Heart left ventricle (tissue), 16 donors: ENCODE measurements at regions not wholly inside any gene's neighbourhood (a gene's known extent, or its start where the extent isn't known, plus 50 kb on each side); places are given as distances from the start of the nearest gene placed in this dataset.

Source experiments
- ATAC-seq, 4 donors: fragments of 200-7000 bp; cut with Tn5 transposase; one replicate each; pipeline ENCODE4 v1.9.1; 2020 to 2022; ENCODE audit warnings: moderate library complexity in 4 of 4, mild to moderate bottlenecking in 3 of 4, moderate number of reproducible peaks in 1 of 4
- DNase-seq, 5 donors: peaks; one replicate each; pipeline ENCODE4 v3.0.0-alpha.2; 2020
- H3K27ac ChIP-seq, 12 donors: fragments of 200-600 bp; sonication (generic) in 4 of 12; one replicate each; pipeline versions ENCODE4 v1.5.0 to v1.8.0; 2016 to 2022; ENCODE audit warnings: mild to moderate bottlenecking in 2 of 12
- H3K27me3 ChIP-seq, 9 donors: fragments of 200-600 bp; sonication (generic) in 2 of 9; one replicate each; pipeline versions ENCODE4 v1.5.1 to v1.8.0; 2016 to 2022; ENCODE audit warnings: mild to moderate bottlenecking in 3 of 9
- H3K36me3 ChIP-seq, 9 donors: fragments of 200-600 bp; sonication (generic) in 2 of 9; one replicate each; pipeline versions ENCODE4 v1.5.0 to v1.8.0; 2018 to 2022; ENCODE audit warnings: mild to moderate bottlenecking in 2 of 9
- H3K4me1 ChIP-seq, 12 donors: fragments of 200-600 bp; sonication (generic) in 4 of 12; one replicate each; pipeline versions ENCODE4 v1.5.0 to v1.8.0; 2016 to 2022; ENCODE audit warnings: mild to moderate bottlenecking in 3 of 12
- H3K4me3 ChIP-seq, 12 donors: fragments of 200-600 bp; sonication (generic) in 4 of 12; one replicate each; pipeline versions ENCODE4 v1.5.0 to v1.8.0; 2017 to 2022; ENCODE audit warnings: mild to moderate bottlenecking in 9 of 12, moderate library complexity in 4 of 12
- H3K9me3 ChIP-seq, 12 donors: fragments of 200-600 bp; sonication (generic) in 4 of 12; one replicate each; pipeline versions ENCODE4 v1.5.0 to v1.8.0; 2016 to 2022; ENCODE audit warnings: mild to moderate bottlenecking in 1 of 12
- CTCF ChIP-seq, 12 donors: fragments of 200-600 bp; sonication (generic) in 4 of 12; IDR thresholded peaks; one replicate each; pipeline versions ENCODE4 v1.5.0 to v1.8.0; 2018 to 2022; ENCODE audit warnings: antibody characterized with exemption in 12 of 12, mild to moderate bottlenecking in 5 of 12
- POLR2A ChIP-seq, 2 donors: fragments of 450-650 bp; IDR thresholded peaks; one replicate each; pipeline ENCODE4 v1.6.1; 2017; ENCODE audit warnings: antibody characterized with exemption in 2 of 2, mild to moderate bottlenecking in 2 of 2, moderate library complexity in 2 of 2
- WGBS, 4 donors: extraction: QIAGEN DNeasy Blood & Tissue Kit in 2 of 4; methylation state at CpG; one replicate each; pipeline versions ENCODE4 v1.1.5 to v1.1.7; 2013 to 2018; 5-methylcytosine and 5-hydroxymethylcytosine counted together
- intact Hi-C, 10 donors: fragments of 100-400 bp; cut with DNase I; formaldehyde crosslinking; loops; one replicate each; pipeline versions ENCODE4 v1.11.1 to v1.14.2; 2022
- donor health status: ischemic (EF 13 %, LVEDD 7.1; RV severe dilation, severe dysfunction).
- donor health status: healthy with polysubstance abuse.
- donor health status: DM: no; HTN: yes; CAD: no.
- donor health status: DM: no; HTN: no; CAD: no.
- donor health status: ischemic (EF 25% LVEDD 6.9; RV normal size, moderate dysfunction).
- donor health status: ischemic (EF 25% LVEDD 5.7; RV mildly dilated, moderate dysfunction).
- donor health status: healthy.
- donor health status: DM: yes; HTN: yes; CAD: no.
- donor health status: ischemic (EF 35%, LVEDD 5.7; RV mildly dilated, moderate dysfunction).
- donor health status: nonischemic (EF 11% LVEDD 7.7; RV severe dilation, severe dysfunction).
- donor health status: DM: yes; HTN: yes; CAD: no.
- donor health status: PGD.
- donor health status: ischemic (EF 29% LVEDD 5.4; RV normal size, mild dysfunction).
- donor health status: nonischemic (EF 23%, LVEDD 6.1; RV moderate dilation, normal function).

GRCh38 chr7:17516771-17517170 lies 218.3 kb downstream of the AHR start:
- intact Hi-C loops: no loop called here
- Histone ChIP-seq H3K36me3 (no peaks in the 10 kb centered on the region), H3K4me1 (peaks cover 0 to 18% (median 3%) of the 10 kb centered on the region in 12 donors), H3K27me3 (no peaks in the 10 kb centered on the region), H3K9me3 (no peaks in the 10 kb centered on the region), H3K27ac (no peak overlapping the region), H3K4me3 (no peak overlapping the region)
- DNase-seq: no peak
- TF ChIP-seq POLR2A (IDR thresholded peaks at IDR 0.05): no peak
- TF ChIP-seq CTCF (IDR thresholded peaks at IDR 0.05): no peak
- 62 to 84% (median 80%) methylated on average over 1 of the region's 1 CpG for WGBS, 4 donors
- ATAC-seq: no peak

GRCh38 chr7:17520941-17521340 lies 222.5 kb downstream of the AHR start:
- intact Hi-C loops: loop anchor here in 3 of 10 donors (5.0 to 10.0 kb wide), 3 partner anchors 216 to 536 kb away; no protein-coding TSS in a partner anchor
- no peak for ATAC-seq

GRCh38 chr7:17521437-17521836 lies 223.0 kb downstream of the AHR start:
- H3K36me3 ChIP-seq: no peaks in the 10 kb centered on the region
- DNase-seq (no peak), ATAC-seq (peak in 3 of 4 donors; percentile 60 to 80 (median 63))
- TF ChIP-seq CTCF (IDR thresholded peaks at IDR 0.05): no peak
- no peak for TF ChIP-seq POLR2A (IDR thresholded peaks at IDR 0.05)
- WGBS, 4 donors: 33 to 43% (median 39%) methylated on average over 2 of the region's 2 CpGs
- no peaks in the 10 kb centered on the region for H3K27me3 ChIP-seq
- no peaks in the 10 kb centered on the region for H3K9me3 ChIP-seq
- H3K4me1 ChIP-seq: peaks cover 0 to 49% (median 9%) of the 10 kb centered on the region in 12 donors
- H3K27ac ChIP-seq: peak overlapping the region in 9 of 12 donors; percentile 18 to 79 (median 47)
- H3K4me3 ChIP-seq: no peak overlapping the region
- intact Hi-C loops: loop anchor here in 3 of 10 donors (5.0 to 10.0 kb wide), 3 partner anchors 217 to 537 kb away; no protein-coding TSS in a partner anchor

More at GRCh38 chr7:17520941-17521340, 222.5 kb downstream of the AHR start:
- Histone ChIP-seq H3K4me1 (peaks cover 0 to 49% (median 9%) of the 10 kb centered on the region in 12 donors), H3K4me3 (no peak overlapping the region), H3K27me3 (no peaks in the 10 kb centered on the region), H3K27ac (peak overlapping the region in 9 of 12 donors; percentile 18 to 79 (median 45)), H3K36me3 (no peaks in the 10 kb centered on the region), H3K9me3 (no peaks in the 10 kb centered on the region)
- TF ChIP-seq POLR2A (IDR thresholded peaks at IDR 0.05): no peak
- TF ChIP-seq CTCF (IDR thresholded peaks at IDR 0.05): no peak
- WGBS, 4 donors: 82 to 87% (median 85%) methylated on average over 1 of the region's 1 CpG
- no peak for DNase-seq

- ATAC-seq (peak in 3 of 4 donors; percentile 41 to 66 (median 59)), DNase-seq (no peak)
Measured at GRCh38 chr7:17523813-17524739, 225.6 kb downstream of the AHR start.

More at GRCh38 chr7:17523813-17524739, 225.6 kb downstream of the AHR start:
- Histone ChIP-seq H3K4me3 (no peak overlapping the region), H3K27ac (peak overlapping the region in 5 of 12 donors; percentile 2 to 35 (median 8)), H3K27me3 (no peaks in the 10 kb centered on the region), H3K36me3 (no peaks in the 10 kb centered on the region), H3K9me3 (no peaks in the 10 kb centered on the region), H3K4me1 (peaks cover 0 to 49% (median 9%) of the 10 kb centered on the region in 12 donors)
- TF ChIP-seq POLR2A (IDR thresholded peaks at IDR 0.05) (no peak), CTCF (IDR thresholded peaks at IDR 0.05) (no peak)
- WGBS, 4 donors: 41 to 55% (median 54%) methylated on average over 7 of the region's 7 CpGs
- intact Hi-C loops: loop anchor here in 3 of 10 donors (5.0 to 10.0 kb wide), 3 partner anchors 219 to 539 kb away; no protein-coding TSS in a partner anchor
